ENCODE measurements at regions not wholly inside any gene's neighbourhood (a gene's known extent, or its start where the extent isn't known, plus 50 kb on each side); places are given as distances from the start of the nearest gene placed in this dataset.

- no peak for TF ChIP-seq POLR2AphosphoS5 (IDR thresholded peaks at IDR 0.05; ENCODE audit: low read depth, low read length)
- no peak for TF ChIP-seq POLR2A (IDR thresholded peaks at IDR 0.05; ENCODE audit: low read depth, low read length)
- no peak for TF ChIP-seq TAF1 (IDR thresholded peaks at IDR 0.05; ENCODE audit: low read depth, low read length)
These were observed 174.2 kb downstream of the PTEN start for GRCh38 chr10:88037623-88038022.

All from GM12891 (cell line).